HG03457 (cell line): ENCODE measurements at regions not wholly inside any gene's neighbourhood (a gene's known extent, or its start where the extent isn't known, plus 50 kb on each side); places are given as distances from the start of the nearest gene placed in this dataset.
"Not testable (repeated sequence)": the region's sequence is repeated elsewhere in the genome, so short reads cannot be mapped to it uniquely, and the experiment has no call there.

Experiments used
- ATAC-seq: cut with Tn5 transposase; IDR thresholded peaks from one replicate; pipeline ENCODE4 v1.9.1; 2021; ENCODE audit warnings: moderate number of reproducible peaks; ENCODE audit not compliant: unreplicated experiment

DNA sequence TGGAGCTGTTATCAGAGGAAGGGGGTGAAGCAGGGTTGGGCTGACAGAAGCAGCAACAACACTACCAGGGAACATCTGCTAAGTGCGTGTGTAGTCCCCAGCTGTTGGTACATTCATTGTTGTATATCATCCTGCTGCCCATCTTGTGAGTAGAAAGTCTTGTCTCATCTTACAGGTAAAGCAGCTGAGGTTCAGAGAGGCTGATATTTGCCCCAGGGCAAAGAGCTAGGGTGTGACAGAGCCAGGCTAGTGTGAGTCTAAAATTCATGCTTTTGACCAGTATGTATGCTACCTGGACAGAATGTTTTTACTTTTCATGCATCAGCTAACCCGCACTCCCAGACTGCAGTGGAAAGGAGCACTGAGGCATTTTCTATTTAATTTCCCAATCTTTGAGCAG is 221.6 kb downstream of the STK31 start:
- ATAC-seq, result no peak

DNA sequence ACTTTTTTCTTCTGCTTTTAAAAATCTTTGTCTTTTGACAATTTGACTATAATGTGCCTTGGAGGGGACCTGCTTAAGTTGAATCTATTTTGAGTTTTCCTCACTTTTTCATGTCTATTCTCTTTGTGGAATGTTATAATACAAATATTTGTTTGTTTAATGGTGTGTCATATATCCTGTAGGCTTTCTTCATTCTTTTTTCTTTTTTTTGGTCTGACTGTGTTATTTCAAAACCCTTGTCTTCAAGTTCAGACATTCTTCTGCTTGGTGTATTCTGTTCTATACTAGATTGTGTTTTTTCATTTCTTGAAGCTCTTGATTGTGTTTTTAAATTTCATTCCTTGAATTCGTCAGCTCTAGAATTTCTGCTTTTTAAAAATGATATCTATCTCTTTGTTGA is 228.2 kb downstream of the STK31 start:
- no peak for ATAC-seq

DNA sequence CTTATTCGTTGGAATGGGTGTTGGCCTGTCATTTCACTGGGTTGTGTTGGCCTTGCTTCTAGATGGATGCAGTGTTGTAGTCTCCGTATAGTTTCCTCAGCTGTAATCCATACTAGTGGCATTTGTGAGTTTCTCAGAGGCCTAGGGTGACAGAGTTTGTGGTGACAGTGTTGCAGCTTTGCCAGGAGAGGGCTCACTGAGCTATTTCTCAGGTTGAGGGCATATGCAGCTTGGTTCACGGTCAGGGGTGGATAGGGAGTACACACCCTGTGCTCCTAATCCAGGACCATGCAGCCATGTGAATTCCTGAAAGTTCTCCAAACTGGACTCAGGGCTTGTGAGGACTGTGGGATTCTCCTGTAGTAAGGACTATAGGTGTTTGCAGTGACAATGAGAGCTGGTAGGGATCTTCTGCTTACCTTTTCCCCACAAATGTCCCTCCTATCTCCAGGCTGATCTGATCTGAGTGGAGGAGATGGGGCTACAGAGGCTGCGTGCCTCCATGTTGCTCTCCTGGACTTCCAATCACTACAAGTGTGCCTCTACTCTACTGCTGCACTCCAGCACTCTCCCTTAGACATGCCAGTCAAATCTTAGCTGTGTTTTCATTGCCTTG is 229.0 kb downstream of the STK31 start:
- ATAC-seq, result no peak

DNA sequence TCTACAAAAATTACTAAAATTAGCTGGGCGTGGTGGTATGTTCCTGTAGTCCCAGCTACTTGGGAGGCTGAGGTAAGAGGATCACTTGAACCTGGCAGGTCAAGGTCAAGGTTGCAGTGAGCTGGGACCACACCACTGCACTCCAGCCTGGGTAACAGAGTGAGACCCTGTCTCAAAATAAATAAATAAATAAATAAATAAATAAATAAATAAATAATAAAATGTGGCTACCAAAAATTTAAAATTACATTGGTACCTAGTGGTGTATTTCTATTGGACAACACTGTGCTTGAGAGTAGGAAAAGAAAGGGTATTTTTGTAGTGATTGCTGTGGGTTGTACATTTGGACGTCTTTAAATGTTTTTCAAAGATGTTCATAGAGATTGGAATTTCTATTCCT is 229.7 kb downstream of the STK31 start:
- not testable (repeated sequence) for ATAC-seq

DNA sequence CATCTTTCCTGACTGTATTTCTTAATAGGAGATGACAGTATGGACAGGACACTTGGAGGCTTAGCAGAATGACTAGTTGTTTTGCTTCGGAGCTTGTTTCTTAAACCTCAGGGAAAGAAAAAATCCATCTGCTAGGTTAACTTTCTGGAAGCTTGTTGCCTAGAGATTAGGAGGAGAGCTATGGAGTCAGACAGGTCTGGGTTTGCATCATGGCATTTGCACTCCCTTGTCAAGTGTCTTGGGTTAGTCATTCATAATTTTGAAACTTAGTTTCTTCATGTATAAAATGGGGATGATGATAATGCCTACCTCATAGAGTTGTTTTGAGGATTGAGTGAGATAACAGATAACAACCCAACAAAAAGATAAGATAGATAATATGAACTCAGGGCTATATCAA is 231.5 kb downstream of the STK31 start:
- ATAC-seq, result no peak

DNA sequence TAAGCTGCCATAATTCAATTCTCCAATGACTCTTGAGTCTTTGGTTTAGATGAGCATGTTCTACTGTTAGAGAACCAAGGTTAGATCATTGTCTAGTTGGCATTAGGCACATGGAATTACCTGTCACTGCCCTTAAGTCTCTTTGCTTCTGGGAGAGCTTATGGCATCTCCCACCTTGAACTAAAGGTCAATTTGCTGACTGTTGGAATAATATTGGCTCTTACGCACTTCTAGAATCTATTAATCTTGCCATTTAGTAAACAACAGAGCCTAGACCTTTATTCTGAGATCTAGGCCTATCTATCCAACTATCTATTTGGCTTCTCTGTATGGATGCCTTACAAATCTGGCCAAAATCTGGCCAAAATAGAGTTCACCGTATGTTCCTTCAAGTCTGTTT is 232.0 kb downstream of the STK31 start:
- ATAC-seq, result no peak

DNA sequence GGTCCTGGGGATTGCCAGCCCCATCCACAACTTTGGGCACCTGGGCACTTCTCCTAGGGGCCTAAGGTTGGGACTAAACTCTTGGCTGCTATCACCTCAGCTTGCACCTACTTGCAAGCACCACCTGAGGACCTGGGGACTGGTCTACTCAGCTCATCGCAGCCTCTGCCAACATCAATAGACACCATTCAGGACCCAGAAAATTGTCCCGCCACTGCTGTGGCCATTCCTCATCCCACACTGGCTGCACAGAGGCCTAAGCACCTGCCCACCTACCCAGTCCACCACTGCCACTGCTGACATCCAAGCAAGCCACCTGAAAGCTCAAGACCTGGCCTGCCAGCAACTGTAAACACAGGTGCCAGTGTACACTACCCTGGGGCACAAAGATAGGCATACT is 234.1 kb downstream of the STK31 start:
- ATAC-seq, result no peak

DNA sequence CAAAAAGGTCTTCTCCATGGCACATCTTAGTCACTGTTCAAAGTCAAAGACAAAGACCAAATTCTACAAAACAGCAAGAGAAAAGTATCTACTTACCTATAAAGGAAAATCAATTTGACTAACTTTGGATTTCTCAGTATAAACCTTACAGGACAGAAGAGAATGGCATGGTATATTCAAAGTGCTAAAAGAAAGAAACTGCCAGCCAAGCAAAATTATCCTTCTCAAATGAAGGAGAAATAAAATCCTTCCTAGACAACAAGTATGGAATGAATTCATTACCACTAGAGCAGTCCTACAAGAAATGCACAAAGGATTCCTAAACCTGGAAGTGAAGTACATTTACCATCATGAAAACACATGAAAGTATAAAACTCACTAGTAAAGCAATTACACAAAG is 235.5 kb downstream of the STK31 start:
- ATAC-seq, result no peak

DNA sequence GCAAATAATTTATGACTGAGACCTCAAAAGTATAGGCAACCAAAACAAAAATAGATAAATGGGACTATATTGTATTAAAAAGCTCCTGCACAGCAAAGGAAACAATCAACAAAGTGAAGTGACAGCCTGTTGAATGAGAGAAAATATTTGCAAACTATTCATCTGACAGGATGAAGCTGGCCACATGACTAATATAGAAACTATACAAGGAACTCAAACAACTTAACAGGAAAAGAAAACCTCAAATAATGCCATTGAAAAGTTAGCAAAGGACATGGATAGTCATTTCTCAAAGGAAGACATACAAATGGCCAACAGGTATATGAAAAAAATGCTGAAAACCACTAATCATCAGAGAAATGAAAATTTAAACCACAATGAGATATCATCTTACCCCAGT is 245.1 kb downstream of the STK31 start:
- no peak for ATAC-seq

DNA sequence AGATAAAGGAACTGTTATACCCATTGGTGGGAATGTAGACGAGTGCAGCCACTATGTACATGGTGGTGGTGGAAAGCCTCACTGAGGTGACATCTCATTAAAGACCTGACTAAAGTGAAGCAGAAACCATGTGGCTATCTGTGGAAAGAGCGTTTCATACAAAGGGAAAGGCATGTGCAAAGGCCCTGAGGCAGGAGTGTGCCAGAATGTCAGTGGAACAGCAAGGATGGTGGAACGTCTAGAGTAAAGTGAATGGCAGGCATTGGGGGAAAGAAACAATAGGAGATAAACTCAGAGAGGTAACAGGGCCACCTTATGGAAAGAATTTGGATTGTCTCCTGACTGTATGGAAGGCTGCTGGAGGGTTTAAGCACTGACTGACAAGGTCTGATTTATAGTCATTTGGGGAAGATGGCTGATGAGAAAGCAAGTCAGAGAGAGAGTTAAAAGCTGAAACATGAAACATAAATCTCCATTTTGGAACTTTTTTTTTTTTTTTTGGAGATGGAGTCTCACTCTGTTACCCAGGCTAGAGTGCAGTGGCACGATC is 245.7 kb downstream of the STK31 start:
- ATAC-seq, result no peak

DNA sequence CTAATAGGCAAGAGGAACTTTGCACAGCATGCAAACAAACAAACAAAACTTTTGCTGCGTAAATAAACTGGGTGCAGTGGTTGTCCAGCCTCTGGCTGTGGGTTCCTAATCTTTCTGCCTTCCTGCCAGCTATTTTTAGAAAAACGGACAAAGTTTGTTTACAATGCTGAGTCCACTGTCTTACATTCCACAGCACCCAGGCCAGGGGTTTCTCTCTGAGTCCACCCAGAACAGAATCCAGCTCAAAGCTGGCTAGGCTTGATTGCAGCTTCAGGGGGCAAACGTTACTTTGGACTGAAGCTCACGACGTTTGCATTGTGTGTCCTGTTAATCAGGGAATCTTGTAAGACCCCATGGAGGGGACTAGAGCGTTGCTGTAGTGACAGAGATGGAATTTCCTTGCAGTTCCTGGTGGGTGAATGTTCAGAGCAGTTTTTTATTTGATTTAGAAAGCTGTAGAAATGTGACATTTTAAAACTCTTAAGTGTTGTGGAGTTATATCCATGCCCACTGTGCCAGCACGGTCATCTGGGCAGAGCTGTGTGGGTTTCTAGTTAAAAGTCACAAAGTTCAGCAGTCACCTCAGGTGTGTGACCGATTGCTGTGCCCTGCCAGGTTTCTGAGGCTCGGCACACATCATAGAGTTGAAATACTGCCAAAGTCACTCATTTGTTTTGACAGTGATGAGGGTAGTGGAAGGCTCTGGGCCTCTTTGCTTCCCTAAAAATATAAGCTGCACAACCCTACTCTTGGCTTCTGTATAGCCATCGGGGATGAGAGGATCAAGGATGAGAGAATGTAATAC is 247.0 kb downstream of the STK31 start:
- ATAC-seq, result no peak

DNA sequence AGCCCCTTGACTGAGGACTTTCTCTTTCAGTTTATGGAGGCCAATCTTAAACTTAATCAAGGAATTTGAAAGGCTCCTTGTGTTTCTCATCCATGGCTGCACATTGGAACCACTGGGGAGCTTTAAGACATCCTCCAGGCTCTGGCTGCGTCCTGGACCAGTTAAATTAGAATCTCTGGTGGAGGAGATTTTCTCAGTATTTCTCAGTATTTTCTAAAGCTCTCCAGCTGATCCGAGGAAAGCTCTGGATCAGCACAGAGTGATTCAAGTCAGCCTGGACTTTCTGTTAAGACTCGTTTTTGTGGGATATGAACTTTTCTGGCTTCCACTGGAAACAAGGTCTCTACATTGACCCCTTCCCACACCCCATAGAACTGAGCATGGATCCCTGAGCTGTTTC is 249.8 kb downstream of the STK31 start:
- ATAC-seq, result no peak

DNA sequence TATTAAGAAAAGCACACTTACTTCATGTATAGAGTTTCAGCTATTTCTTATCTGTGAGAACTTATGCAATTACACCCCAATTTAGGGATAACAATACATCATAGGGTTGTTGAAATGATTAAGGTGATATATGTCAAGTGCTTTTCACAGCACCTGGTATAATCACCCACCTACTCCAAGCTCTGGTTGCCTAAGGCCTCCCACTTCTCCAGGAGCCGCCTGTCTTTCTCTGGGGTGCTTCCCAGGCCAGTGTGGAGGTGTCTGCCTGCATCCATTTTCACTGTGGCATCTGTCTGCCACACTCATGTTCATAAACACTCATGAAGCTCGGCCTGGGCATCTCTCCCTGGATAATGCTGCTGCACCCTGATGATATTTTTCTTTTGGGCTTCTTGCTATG is 250.3 kb downstream of the STK31 start:
- ATAC-seq, result no peak

DNA sequence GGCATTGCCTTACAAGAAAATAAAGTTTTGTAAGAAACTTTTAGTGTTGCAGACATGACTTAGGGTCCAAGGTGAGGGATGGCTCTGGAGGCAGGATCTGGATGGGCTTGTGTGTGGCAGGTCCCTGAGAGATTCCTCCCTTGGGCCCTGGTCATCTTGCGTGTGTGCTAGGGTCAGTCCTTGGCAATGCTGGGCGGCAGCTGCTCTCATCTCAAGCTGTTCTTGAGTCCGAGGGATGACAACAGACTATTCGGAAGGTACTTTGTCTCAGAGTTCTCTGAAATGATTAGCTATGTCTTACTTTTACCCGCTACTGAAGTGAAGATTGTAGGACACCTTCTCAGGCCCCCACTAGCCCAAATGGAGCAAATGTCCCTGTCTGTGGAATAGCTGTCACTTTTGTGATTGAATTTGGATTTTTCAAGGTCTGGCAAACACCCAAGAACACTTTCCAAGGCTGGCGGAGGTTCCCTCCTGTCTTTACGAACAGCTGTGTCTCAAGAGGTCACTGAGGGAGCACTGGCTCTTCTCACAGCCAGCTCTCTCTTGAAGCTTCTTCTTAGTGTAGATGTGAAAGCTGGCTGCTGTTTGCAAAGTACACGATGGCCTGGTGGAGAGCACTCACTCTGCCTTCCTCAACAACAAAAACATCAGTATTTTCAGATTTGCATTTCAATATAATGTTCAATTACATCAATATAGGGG is 253.6 kb downstream of the STK31 start:
- no peak for ATAC-seq

DNA sequence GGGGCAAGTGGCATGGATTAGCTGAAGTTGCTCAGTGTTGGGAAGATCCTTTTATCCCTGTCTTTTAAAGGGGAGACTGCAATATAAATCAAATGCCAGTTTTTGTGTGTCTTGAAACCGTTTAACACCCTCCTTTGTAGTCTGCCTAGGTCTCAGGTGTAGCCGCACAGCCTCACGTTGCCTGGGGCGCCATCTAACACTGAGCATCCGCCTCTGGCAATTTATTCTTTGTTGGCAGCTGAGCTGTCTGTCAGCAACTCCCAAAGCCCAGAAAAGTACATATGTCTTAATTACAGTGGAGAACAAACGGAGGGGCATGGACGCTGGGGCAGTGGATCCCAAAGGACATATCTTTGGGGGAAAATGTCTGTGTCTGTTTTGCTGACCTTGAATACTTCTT is 254.7 kb downstream of the STK31 start:
- no peak for ATAC-seq

DNA sequence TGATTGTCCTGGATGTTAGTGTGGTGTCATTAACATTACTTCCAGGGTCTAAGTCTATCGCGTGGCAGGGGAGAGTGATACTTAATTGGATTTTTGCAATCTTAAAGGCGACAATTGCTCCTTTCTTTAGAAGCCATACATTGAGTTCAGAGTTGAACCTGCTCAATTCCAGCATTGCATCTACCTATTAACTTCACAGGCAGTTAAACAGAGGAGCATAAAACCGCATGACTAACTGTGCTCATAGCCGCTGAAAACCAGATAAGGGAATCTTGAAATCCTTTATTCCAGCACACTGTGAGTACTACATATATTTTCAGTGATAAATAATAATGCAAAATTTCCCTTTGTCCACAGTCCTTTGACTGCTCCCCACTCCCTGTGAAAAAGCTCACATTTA is 255.3 kb downstream of the STK31 start:
- ATAC-seq, result no peak

DNA sequence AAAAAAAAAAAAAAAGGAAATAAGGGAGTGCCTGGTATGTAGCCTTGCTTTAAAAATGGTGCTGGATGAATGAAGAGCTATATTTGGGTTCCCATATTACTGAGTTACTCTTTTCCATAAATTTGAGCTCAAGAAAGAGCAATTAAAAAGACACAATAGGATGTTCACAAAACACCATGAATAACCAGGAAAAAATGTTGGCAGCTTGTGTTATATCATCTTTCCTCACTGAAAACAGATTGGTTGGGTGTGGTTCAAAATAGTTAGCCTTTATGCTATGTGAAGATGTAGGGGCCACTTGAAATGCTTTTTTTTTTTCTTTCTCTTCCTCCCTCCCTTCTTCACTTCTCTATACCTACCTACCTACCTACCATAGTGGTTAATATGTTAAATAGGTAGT is 256.9 kb downstream of the STK31 start:
- no peak for ATAC-seq

DNA sequence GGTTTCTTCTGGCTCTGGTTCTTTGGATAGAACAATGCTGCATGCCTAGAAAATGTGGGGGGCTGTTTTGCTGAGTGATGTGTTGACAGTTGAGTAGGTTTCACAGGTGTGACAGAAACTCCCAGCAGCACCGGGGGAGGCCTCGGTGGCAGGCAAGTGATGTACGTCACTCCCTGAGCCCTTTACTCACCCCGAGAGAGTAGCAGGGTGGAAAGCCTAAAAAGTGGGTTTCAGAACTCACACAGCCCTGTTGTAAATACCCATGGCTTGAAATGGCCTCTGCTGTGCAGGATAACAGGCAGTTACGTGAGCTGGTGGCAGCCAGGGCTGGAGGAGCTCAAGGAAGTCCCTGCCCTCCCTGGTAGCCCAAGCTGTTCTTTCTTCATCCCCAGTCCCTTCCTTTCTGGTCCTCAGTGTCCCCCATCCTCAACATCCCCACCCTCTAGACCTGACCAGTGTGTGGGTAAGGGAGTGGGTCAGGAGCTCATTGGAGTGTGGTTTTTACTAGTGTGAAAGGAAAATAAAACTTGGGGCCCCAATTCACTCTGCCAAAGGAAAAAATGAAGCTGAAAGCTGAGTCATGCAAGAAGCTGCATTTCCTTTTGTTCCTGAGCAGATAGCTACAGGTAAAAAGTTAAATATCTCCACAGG is 258.1 kb downstream of the STK31 start:
- ATAC-seq, result no peak

DNA sequence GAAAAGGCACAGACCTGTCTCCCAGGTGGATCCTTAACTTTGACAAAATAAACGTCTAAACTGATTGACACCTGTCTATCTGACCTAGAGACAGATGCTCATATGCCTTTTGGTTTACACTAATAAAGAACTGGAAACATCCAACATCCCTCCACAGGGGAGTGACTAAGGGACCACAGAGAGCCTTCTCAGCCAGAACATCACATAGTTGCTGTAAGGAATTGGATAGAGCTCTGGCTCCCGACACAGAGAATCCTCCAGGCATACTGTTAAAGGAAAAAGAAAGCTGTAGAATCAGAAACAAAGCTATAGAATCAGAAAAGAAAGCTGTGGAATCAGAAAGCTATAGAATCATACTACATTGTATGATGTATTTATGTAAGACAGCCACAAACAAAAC is 258.8 kb downstream of the STK31 start:
- no peak for ATAC-seq

DNA sequence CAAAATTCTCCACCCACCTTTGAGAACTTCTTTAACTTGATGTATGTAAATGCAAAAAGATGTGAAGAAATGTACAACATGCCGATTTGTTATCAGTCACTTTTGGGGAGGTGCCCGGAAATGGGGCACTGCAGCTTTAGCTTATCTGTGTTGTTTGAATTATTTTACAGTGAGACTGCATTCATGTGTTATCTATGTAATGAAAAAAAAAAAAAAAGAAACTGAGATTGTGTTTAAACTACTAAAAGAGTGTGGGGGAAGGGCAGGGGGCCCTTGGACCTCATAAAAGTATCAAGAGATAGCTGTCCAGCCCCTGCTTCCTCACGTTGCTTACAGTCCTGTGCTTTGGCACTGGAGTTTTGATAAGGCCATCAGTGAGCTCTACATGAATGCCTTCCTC is 259.4 kb downstream of the STK31 start:
- no peak for ATAC-seq

DNA sequence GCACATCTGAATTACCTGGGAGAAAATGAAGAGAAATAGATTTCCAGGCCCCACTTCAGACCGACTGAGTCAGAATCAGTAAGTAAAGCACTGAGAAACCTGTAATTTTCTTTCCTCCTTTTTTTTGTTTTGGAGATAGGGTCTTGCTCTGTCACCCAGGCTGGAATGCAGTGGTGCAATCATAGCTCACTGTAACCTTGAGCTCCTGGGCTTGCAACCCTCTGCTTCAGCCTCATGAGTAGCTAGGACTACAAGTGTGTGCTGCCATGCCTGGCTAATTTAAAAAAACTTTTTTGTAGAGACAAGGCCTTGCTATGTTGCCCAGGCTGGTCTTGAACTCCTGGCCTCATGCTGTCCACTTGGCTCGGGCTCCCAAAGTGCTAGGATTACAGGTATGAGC is 260.2 kb downstream of the STK31 start:
- no peak for ATAC-seq
